Raji (cell line): ENCODE measurements at regions not wholly inside any gene's neighbourhood (a gene's known extent, or its start where the extent isn't known, plus 50 kb on each side); places are given as distances from the start of the nearest gene placed in this dataset.

Source experiments
- POLR2A ChIP-seq: IDR thresholded peaks from 2 replicates; pipeline ENCODE4 v1.6.1; 2011; ENCODE audit warnings: low read depth, low read length, control low read depth; ENCODE audit not compliant: insufficient read depth

GRCh38 chr4:164108971-164109370 lies 614.5 kb downstream of the TMA16 start:
- TF ChIP-seq POLR2A, result no peak

GRCh38 chr4:164109503-164109902 lies 615.0 kb downstream of the TMA16 start:
- TF ChIP-seq POLR2A, result no peak

DNA sequence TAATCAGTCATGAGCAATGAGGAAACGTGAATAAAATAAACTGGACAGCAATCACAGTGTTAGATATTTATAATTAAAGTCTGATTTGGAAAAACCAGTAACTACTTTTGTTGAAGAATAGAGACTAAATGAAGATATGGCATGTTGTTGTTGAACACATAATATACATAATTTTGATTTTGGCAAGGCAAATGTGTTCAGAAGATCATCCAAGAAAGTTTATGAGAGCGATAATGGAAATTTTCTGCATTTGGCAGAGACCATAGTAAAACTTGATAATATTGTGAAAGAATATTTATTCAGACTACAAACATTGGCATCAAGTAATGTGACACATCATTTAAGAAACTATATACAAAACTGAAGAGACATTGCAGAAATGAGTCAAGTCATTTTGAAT lies 620.7 kb downstream of the TMA16 start:
- no peak for TF ChIP-seq POLR2A

GRCh38 chr4:164116286-164116685 lies 621.8 kb downstream of the TMA16 start:
- no peak for TF ChIP-seq POLR2A

GRCh38 chr4:164134388-164134787 lies 619.5 kb upstream of the SMIM31 start:
- no peak for TF ChIP-seq POLR2A

DNA sequence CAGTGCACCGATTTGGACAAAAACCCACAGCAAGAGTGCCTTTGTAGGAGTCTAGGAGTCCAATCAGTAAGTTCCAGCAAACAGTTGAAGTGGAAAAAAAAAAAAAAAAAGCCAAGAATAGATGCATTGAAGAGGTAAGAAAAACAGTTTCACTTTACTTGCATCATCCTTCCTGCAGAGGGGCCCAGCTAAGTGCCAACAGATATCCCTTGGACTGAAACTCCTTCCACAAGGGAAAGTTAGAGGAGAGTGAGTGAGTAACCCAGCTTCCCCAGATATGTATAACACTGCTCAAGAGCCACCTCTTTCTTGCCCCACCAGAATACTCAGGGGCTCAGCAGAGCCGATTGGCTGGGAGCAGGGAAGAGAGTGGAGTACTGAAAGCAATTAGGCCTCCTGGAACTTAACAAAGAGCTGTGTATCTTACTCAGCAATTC lies 617.7 kb upstream of the SMIM31 start:
- no peak for TF ChIP-seq POLR2A

DNA sequence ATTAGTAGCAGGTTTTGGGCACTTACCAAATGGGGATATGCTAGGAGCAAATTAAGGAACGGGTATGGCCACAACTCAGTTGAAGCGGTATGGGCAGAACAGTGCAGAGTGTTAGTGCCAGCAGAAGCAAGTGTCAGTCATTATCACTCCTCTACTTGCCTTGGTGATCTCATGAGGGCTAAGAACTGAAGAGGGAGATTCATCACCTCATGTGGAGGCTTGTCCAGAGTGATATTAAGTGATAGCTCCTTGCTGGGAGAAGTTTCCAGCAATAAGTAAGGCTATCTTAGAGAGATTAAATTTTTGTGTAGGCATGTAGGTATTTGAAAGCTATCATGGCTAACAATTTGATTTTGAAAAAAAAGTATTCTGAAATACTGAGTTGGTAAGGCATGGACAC lies 615.4 kb upstream of the SMIM31 start:
- no peak for TF ChIP-seq POLR2A

DNA sequence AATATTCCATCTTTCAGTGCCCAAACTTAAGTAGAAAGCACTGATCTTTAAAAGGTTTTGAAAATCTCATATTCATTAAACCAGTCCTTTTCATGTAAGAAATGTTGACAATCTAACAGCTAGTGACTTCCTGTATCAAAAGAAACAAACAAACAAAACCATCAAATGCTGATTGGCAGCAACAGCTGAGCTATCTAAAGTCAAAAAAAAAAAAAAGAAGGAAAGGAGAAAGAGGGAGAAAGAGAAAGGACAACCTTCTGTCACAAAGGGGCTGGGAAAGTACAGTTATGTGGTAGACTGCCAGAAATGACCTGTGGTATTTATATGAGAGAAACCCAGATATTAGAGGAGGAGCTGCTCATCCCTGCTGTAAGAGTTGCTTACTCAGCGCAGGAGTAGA lies 614.6 kb upstream of the SMIM31 start:
- no peak for TF ChIP-seq POLR2A

DNA sequence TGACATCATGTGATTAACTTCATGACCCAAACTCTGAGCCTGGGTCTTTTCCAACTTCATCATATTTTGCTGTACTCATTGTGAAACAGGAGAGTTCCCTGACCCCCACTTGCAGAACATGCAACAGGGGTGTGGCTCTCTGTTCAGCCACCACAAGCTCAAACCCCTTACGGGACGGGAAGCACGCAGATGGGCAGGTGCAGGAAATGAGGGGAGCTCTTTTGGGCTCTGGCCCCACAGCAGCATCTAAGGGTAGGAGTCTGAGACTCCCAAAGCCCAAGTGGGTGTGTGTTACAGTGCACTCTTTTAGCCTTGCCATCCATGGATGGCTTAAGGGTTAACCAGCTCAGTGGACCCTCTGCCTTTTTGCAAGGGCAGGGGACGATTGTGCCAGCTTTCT lies 599.5 kb upstream of the SMIM31 start:
- no peak for TF ChIP-seq POLR2A

- no peak for TF ChIP-seq POLR2A
These were observed 584.3 kb upstream of the SMIM31 start for GRCh38 chr4:164169591-164169990.

DNA sequence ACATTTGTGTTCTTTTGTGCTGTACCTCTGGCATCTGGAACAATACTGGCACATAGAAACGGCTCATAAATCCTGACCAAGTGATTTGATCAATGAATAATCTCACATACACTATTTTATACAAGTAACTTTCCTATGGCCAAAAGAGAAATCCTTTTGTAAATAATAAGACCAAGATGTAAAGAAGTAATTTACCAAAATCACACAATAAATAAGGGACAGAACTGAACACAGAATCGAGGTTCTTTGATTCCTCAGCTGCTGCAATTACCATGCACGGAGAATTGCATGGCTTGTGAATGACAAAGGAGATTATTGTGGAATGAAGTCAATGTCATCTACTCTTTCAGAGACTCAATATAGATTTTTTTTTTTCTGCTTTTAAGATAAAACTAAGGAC lies 576.8 kb upstream of the SMIM31 start:
- no peak for TF ChIP-seq POLR2A

DNA sequence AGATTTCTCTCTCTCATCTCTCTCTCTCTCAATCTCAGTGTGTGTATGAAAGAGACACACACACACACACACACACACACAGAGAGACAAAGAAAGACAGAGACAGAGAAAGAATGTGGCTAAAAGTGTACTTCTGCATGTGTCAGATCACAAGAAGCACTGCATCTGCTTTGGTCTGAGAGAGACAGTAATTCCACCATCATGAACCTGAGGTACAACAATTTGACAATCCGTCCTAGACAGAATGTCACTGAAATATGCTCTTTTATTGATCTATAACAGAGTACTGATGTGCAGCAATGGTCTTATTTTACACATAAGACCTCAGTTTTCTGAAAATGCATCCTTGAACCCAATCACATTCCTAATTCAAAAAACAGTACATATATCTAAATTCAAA lies 576.2 kb upstream of the SMIM31 start:
- no peak for TF ChIP-seq POLR2A

- TF ChIP-seq POLR2A, result no peak
These were observed 565.7 kb upstream of the SMIM31 start for GRCh38 chr4:164188236-164188635.

- TF ChIP-seq POLR2A, result no peak
These were observed 561.1 kb upstream of the SMIM31 start for GRCh38 chr4:164192844-164193243.

DNA sequence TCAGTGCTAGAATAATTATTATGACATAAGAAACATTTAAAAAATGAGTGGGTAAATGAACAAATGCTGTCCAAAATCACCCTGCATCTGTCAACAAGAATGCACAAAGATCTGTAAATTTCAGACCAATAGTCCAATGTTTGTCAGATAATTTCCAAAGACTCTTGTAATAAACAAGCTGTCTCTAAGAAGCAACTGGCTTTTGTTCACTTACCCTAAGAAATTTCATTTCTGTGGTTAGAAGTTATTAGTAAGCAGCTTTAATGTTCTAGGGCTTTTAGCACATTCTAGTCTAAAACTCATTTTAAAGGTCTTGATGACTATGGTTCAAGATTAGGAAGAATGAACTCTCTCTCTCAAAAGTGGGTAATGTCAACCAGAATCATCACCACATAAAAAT lies 560.3 kb upstream of the SMIM31 start:
- TF ChIP-seq POLR2A, result no peak

DNA sequence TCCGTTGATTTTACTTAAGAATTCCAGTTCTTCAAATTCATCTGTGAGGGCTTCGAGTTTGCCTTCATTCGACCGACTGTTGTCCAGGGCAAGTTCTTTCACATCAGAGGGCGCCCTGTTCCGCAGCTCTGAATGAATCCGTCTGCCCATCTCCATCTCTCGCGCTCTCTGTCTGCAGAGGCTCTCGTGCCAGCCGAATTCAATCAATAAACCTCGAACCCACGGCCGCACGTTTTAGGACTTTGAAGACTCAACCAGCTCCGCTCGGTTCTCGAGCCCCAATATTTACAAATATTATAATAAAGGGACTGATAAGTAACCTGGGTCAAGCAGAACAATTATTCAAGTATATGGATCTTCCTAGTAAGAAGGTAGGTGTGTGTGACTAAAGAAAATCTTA lies 556.4 kb upstream of the SMIM31 start:
- TF ChIP-seq POLR2A, result no peak

DNA sequence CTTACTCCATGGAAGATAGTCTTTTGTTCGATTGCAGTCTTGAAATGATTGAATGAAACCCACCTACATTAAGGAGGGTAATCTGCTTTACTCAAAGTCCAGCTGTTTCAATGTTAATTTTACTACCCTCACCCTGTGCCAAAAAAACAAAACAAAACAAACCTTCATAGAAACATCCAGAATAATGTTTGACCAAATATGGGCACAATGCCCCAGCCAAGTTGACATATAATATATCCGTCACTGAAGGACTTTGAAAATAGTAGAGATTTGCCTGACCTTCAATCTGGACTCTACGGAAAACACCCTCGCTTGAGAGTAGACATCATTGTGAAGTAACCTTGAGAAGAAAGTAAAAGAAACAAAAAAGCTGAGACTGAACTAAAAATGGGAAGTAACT lies 550.5 kb upstream of the SMIM31 start:
- no peak for TF ChIP-seq POLR2A

- TF ChIP-seq POLR2A, result no peak
These were observed 549.5 kb upstream of the SMIM31 start for GRCh38 chr4:164204434-164204833.
